ENCODE measurements at regions not wholly inside any gene's neighbourhood (a gene's known extent, or its start where the extent isn't known, plus 50 kb on each side); places are given as distances from the start of the nearest gene placed in this dataset.

DNA sequence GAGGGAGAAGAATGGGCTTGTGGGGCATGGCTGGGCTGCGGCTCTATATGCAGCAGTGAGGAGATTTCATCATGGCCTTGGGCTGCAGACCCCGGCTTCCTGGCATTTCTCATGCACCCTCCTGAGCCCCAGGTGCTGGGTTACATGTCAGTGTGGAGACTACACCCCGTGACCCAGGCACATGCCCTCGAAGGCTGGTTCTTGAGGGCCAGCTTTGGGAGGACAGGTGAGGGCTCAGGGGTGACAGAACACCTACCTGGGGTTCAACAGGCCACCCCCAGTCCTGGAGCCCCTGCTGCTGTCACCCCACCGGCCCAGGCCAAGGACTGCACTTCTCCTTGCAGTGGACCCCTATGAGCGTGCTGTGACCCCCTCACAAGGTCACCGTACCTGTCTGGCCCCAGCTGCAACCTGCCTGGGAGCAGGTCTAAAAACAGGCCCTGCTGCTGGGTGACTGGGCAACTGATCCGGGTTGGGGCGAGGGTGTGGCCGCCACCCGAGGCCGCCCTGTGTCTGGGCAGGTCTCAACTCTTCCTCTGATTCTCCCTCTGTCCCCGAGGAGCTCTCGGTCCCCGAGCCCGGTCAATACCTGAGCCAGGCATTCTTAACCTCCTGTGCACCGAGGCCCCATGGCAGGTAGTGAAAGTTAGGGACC lies 94.8 kb upstream of the OTOS start (continued):
- no peak for TF ChIP-seq SP2 (IDR thresholded peaks at IDR 0.05; ENCODE audit: low read length)
- TF ChIP-seq BACH1 (IDR thresholded peaks at IDR 0.05; ENCODE audit: low read length), result no peak
- no peak for TF ChIP-seq USF2 (IDR thresholded peaks at IDR 0.05; ENCODE audit: low read length)
- TF ChIP-seq, protein P1, sequence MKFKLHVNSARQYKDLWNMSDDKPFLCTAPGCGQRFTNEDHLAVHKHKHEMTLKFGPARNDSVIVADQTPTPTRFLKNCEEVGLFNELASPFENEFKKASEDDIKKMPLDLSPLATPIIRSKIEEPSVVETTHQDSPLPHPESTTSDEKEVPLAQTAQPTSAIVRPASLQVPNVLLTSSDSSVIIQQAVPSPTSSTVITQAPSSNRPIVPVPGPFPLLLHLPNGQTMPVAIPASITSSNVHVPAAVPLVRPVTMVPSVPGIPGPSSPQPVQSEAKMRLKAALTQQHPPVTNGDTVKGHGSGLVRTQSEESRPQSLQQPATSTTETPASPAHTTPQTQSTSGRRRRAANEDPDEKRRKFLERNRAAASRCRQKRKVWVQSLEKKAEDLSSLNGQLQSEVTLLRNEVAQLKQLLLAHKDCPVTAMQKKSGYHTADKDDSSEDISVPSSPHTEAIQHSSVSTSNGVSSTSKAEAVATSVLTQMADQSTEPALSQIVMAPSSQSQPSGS (IDR thresholded peaks at IDR 0.05; ENCODE audit: low read length), result no peak
- TF ChIP-seq PHF8 (conservative IDR thresholded peaks at IDR 0.05; ENCODE audit: low read depth, low read length), result no peak
- no peak for TF ChIP-seq EP300 (IDR thresholded peaks at IDR 0.05; ENCODE audit: borderline replicate concordance in 1 of 2, low read depth in 2 of 2, low read length in 2 of 2)

Measured in H1 (cell line).